DMS153 treated with DMSO at 0.1 percent for 48 hours (cell line): ENCODE measurements at regions not wholly inside any gene's neighbourhood (a gene's known extent, or its start where the extent isn't known, plus 50 kb on each side); places are given as distances from the start of the nearest gene placed in this dataset.
"Not testable (repeated sequence)": the region's sequence is repeated elsewhere in the genome, so short reads cannot be mapped to it uniquely, and the experiment has no call there.

Source experiments
- DNase-seq: peaks from one replicate; lab custom pipeline; 2025; ENCODE audit not compliant: unreplicated experiment; lab: John Stamatoyannopoulos, UW

DNA sequence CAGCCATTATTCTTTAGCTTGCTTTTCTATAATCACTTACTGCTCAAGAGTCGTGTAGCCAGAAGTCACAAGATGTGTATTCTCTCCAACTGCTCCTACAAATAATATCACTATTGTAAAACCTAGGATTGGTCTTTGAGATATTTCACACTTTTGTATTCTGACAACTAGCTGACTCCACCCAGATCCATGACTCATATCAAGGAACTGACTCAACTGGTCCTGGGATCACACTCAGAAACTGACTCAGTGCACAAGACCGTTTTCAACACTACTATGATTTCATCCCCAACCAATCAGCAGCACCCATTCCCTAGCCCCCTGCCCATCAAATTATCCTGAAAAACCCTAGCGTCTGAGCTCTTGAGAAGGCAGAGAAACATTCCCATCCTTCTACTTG lies 56.5 kb upstream of the ORC5 start:
- no peak for DNase-seq

GRCh38 chr7:104267701-104268368 lies 60.0 kb upstream of the ORC5 start:
- peak; percentile 4 for DNase-seq

DNA sequence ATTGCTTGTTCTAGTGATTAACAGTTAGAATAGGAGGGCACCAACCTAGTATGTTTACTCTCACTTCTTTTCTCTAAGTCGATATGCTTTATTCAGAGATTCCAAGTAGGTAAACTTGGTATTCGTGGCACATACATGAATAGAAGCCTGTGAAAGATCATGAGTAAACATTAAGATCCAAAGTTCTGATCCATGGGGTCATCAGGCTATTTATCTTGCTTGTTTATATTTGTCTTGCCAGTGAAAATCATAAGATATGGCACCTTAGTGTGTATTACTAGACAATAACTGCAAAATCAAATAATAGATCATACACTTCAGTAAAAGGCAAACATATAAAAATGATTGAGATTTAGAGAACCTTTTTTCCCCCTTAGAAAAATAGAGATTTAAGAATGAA lies 56.5 kb upstream of the LHFPL3 start:
- no peak for DNase-seq

DNA sequence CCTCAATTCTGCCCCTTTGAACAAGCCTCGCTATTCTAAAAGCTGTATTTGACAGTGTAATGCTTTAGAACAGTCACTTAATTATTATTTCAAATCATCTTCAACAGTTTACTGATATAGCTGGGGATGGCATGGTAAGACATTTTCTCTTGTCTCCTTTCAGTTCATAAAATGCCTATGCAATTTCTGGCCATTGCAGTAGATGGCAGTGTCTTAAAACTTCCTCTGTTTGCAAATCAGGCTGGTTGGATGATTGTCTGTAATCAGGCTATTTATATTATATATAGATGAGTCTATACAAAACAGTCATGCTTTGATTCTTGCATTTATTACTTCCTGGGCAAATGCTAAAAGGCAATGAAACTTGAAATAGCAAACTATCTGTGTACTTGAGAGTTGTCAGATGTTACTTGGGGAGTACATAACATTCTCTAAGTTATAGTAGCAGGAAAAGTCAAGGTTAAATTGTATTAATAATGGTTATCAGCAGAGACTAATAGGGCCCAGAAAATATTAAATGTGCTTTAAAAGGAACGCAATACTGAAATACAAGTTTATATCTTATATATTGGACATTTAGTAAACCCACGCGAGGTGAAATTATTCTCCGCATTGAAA lies 55.5 kb upstream of the LHFPL3 start:
- DNase-seq: peak; percentile 25

DNA sequence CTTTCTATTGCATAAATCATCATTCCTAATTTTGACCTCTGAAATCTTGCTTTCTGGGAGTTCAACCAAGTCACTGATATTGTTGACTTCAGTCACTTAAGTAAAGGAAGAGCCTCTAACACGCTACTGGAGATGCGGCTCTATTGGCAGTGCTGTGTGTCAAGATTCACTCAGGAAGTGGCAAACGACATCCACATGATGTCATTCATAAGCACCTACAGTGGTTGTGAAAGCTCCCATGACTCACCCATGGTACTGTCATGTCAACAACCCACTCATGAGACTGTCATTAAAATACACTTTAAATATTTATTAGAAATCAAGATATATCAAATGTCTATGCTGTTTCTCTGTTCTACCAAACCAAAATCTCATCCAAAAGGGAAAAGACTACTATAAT lies 52.5 kb upstream of the LHFPL3 start:
- DNase-seq: no peak

DNA sequence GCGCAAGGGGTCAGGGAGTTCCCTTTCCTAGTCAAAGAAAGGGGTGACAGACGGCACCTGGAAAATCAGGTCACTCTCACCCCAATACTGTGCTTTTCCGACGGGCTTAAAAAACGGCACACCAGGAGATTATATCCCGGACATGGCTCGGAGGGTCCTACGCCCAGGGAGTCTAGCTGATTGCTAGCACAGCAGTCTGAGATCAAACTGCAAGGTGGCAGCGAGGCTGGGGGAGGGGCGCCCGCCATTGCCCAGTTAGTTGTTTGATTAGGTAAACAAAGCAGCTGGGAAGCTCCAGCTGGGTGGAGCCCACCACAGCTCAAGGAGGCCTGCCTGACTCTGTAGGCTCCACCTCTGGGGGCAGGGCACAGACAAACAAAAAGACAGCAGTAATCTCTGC lies 51.7 kb upstream of the LHFPL3 start:
- not testable (repeated sequence) for DNase-seq
